Natural killer cell (primary cell): ENCODE measurements at regions not wholly inside any gene's neighbourhood (a gene's known extent, or its start where the extent isn't known, plus 50 kb on each side); places are given as distances from the start of the nearest gene placed in this dataset.

Source experiments
- ATAC-seq, 3 donors: fragments of 150-1000 bp in 2 of 3; fragments of 200-7000 bp in 1 of 3; cut with Tn5 transposase; 1 replicate in 1 of 3; 2 replicates in 2 of 3; pipeline ENCODE4 v1.10.0; 2021; ENCODE audit warnings: mild to moderate bottlenecking in 2 of 3, moderate library complexity in 2 of 3
- DNase-seq, 2 donors: peaks; one replicate each; pipeline versions ENCODE4 v3.0.0 to v3.0.0-alpha.2; 2013 to 2021; ENCODE audit warnings: mixed read lengths in 1 of 2
- H3K27ac ChIP-seq: one replicate; pipeline ENCODE4 v1.5.1; 2013; ENCODE audit warnings: mild to moderate bottlenecking, low read length
- H3K27me3 ChIP-seq: one replicate; pipeline ENCODE4 v1.6.1; 2013; ENCODE audit warnings: low read length; ENCODE audit not compliant: control insufficient read depth, insufficient read depth
- H3K36me3 ChIP-seq: one replicate; pipeline ENCODE4 v1.6.1; 2013; ENCODE audit warnings: low read length; ENCODE audit not compliant: control insufficient read depth, insufficient read depth
- H3K4me1 ChIP-seq: one replicate; pipeline ENCODE4 v1.6.1; 2013; ENCODE audit warnings: low read length; ENCODE audit not compliant: control insufficient read depth, insufficient read depth
- H3K4me3 ChIP-seq: one replicate; pipeline ENCODE4 v1.5.1; 2013; ENCODE audit warnings: low read length
- H3K9me3 ChIP-seq: one replicate; pipeline ENCODE4 v1.6.1; 2013; ENCODE audit warnings: low read length; ENCODE audit not compliant: control insufficient read depth, insufficient read depth
- H3K27ac Mint-ChIP-seq, 2 donors: one replicate each; pipeline ENCODE4 v1.8.0; 2022; ENCODE audit warnings: mild to moderate bottlenecking in 2 of 2, mixed read lengths in 2 of 2, moderate library complexity in 1 of 2
- H3K27me3 Mint-ChIP-seq, 2 donors: one replicate each; pipeline ENCODE4 v1.8.0; 2022; ENCODE audit warnings: low read depth in 2 of 2, mixed read lengths in 2 of 2
- H3K36me3 Mint-ChIP-seq: one replicate; pipeline ENCODE4 v1.8.0; 2022; ENCODE audit warnings: mixed read lengths
- H3K4me1 Mint-ChIP-seq, 2 donors: one replicate each; pipeline ENCODE4 v1.8.0; 2022; ENCODE audit warnings: mixed read lengths in 2 of 2
- H3K4me3 Mint-ChIP-seq: one replicate; pipeline ENCODE4 v1.8.0; 2022; ENCODE audit warnings: mild to moderate bottlenecking, moderate library complexity, mixed read lengths
- H3K9me3 Mint-ChIP-seq, 2 donors: one replicate each; pipeline ENCODE4 v1.8.0; 2022; ENCODE audit warnings: mixed read lengths in 2 of 2
- WGBS: methylation state at CpG from one replicate; pipeline ENCODE4 v1.1.7; 2013; ENCODE audit warnings: missing lambda C conversion rate; ENCODE audit not compliant: insufficient coverage; 5-methylcytosine and 5-hydroxymethylcytosine counted together
- intact Hi-C: fragments of 100-400 bp; cut with micrococcal nuclease; formaldehyde crosslinking; loops from one replicate; pipeline ENCODE4 v1.14.2; 2022
- TF ChIP-seq, protein P1 (sequence below): fragments of 200-600 bp; IDR thresholded peaks from one replicate; pipeline ENCODE4 v1.8.0; 2022; ENCODE audit warnings: antibody characterized with exemption

DNA sequence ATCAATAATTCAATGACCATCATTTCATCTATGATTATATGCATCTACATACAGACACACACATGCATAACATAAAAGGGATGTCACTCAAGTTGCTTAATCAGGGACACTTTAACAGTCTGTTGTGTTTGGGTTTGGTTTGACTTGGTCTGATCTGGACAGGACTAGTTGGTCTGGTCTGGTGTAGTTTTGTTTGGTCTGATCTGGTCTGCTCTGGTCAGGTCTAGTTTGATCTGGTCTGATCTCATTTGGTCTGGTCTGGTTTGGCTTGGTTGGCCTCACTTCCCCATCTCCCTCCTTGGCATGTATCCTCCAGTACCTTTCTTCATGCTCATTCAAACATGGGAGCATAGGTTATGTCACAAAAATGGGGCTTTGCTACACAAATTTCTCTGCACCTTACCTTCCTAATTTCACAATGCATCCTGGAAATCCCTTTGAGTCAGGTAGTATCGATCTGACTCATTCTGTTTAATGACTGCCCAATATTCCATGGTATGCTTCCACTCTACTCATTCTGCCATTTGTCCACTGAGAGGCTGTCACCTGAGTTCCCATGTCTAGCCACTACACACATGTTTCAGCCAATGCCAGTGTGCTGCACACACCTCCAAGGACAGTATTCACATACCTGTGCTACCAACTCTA lies 73.0 kb upstream of the TPM1 start:
- 95% methylated on average over 1 of the region's 1 CpG for whole genome bisulfite sequencing
- intact Hi-C loops = no loop called here

DNA sequence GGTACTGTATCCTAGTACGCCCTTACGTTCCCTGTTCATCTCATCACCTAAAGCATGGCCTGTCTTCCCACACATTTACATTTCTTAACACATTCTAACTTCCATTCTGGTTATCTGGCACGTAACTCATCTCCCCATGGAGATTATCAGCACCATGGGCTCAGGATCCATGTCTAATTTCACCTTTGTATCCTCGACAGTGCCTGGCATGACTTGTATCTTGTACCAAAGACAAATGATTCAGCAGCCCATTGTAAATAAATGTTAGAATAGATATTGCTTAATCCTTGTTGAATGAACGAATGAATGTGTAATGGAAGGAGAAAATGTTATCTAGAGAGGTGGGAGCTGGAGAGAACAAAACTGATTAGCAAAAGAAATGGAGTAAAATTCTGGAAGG lies 69.7 kb upstream of the TPM1 start:
- Histone ChIP-seq H3K4me3 (no peak overlapping the region), H3K4me1 (no peaks in the 10 kb centered on the region), H3K27me3 (no peaks in the 10 kb centered on the region), H3K27ac (no peak overlapping the region), H3K9me3 (no peaks in the 10 kb centered on the region), H3K36me3 (no peaks in the 10 kb centered on the region)
- DNase-seq (no peak), ATAC-seq (no peak)
- Mint-ChIP-seq H3K4me1 (no peaks in the 10 kb centered on the region), H3K9me3 (no peaks in the 10 kb centered on the region), H3K27ac (no peak overlapping the region), H3K36me3 (no peaks in the 10 kb centered on the region), H3K27me3 (peaks cover 0 to 4% of the 10 kb centered on the region in 2 donors), H3K4me3 (no peak overlapping the region)
- intact Hi-C loops = no loop called here
- TF ChIP-seq, protein P1, sequence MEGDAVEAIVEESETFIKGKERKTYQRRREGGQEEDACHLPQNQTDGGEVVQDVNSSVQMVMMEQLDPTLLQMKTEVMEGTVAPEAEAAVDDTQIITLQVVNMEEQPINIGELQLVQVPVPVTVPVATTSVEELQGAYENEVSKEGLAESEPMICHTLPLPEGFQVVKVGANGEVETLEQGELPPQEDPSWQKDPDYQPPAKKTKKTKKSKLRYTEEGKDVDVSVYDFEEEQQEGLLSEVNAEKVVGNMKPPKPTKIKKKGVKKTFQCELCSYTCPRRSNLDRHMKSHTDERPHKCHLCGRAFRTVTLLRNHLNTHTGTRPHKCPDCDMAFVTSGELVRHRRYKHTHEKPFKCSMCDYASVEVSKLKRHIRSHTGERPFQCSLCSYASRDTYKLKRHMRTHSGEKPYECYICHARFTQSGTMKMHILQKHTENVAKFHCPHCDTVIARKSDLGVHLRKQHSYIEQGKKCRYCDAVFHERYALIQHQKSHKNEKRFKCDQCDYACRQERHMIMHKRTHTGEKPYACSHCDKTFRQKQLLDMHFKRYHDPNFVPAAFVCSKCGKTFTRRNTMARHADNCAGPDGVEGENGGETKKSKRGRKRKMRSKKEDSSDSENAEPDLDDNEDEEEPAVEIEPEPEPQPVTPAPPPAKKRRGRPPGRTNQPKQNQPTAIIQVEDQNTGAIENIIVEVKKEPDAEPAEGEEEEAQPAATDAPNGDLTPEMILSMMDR = no peak
- WGBS = 82% methylated on average over 5 of the region's 5 CpGs

More for the DNA sequence above, 73.0 kb upstream of the TPM1 start:
- Histone ChIP-seq H3K27me3 (no peaks in the 10 kb centered on the region), H3K27ac (no peak overlapping the region), H3K36me3 (no peaks in the 10 kb centered on the region), H3K4me1 (no peaks in the 10 kb centered on the region), H3K4me3 (no peak overlapping the region), H3K9me3 (no peaks in the 10 kb centered on the region)
- Mint-ChIP-seq H3K36me3 (no peaks in the 10 kb centered on the region), H3K9me3 (no peaks in the 10 kb centered on the region), H3K4me3 (no peak overlapping the region), H3K4me1 (no peaks in the 10 kb centered on the region), H3K27ac (no peak overlapping the region), H3K27me3 (peaks cover 0 to 4% of the 10 kb centered on the region in 2 donors)
- no peak for DNase-seq
- TF ChIP-seq, protein P1 = no peak
- ATAC-seq = no peak

DNA sequence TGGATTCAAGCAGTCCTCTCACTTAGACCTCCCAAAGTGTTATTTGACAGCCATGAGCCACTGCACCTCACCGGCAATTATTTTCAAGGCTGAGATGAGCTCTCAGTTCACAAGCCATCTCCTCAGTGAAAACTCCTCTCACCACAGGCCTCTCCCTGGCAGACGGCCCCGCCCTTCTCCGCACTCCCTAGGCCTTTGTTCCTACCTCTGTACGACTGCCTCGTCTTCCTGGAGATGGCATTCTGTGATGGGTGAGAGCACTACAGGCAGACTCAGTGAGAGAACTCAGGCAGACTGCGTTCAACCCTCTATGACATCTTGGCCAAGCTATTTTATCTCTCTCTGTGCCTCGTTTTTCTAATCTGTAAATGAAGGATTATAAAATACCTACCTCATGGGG lies 67.0 kb upstream of the TPM1 start:
- H3K27ac ChIP-seq = no peak overlapping the region
- H3K36me3 ChIP-seq = no peaks in the 10 kb centered on the region
- no peak overlapping the region for H3K27ac Mint-ChIP-seq
- H3K9me3 ChIP-seq = no peaks in the 10 kb centered on the region
- 77% methylated on average over 6 of the region's 8 CpGs for WGBS
- no peak overlapping the region for H3K4me3 Mint-ChIP-seq
- H3K4me1 Mint-ChIP-seq = no peaks in the 10 kb centered on the region
- no peaks in the 10 kb centered on the region for H3K27me3 ChIP-seq
- ATAC-seq = no peak
- H3K4me3 ChIP-seq = no peak overlapping the region
- no peaks in the 10 kb centered on the region for H3K36me3 Mint-ChIP-seq
- TF ChIP-seq, protein P1 = no peak
- no peak for DNase-seq
- intact Hi-C loops = no loop called here
- no peaks in the 10 kb centered on the region for H3K4me1 ChIP-seq
- H3K27me3 Mint-ChIP-seq = peaks cover 0 to 10% of the 10 kb centered on the region in 2 donors
- H3K9me3 Mint-ChIP-seq = no peaks in the 10 kb centered on the region

DNA sequence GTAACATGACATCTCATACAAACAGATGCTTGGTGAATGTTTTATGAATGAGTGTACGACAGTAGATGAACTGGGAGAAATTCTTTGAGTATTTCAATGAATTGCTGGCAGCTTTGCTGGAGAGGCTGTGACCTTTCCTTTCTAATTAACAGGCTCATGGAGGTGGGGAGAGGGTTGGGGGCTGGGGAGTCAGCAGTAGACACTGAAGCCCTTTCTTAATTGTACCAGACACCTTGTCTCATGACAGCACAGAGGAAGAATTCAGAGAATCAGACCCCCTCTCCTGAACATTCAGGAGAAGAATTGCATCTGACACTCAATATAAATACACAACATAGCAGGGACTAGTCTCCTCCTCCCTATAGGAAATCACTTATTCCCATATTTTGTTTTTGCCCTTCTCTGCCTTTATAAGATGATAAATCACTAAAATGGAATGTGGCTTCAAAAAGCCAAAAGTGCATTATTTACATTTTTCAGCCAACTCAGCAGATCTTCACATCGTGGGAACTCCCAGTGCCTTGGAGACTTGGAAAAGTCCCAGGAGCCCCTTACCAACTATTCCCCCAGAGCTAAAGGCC lies 66.2 kb upstream of the TPM1 start:
- intact Hi-C loops = no loop called here
- Histone ChIP-seq H3K4me3 (no peak overlapping the region), H3K36me3 (no peaks in the 10 kb centered on the region), H3K27me3 (no peaks in the 10 kb centered on the region), H3K27ac (no peak overlapping the region), H3K9me3 (no peaks in the 10 kb centered on the region), H3K4me1 (no peaks in the 10 kb centered on the region)
- Mint-ChIP-seq H3K4me1 (no peaks in the 10 kb centered on the region), H3K4me3 (no peak overlapping the region), H3K9me3 (no peaks in the 10 kb centered on the region), H3K27me3 (peaks cover 0 to 10% of the 10 kb centered on the region in 2 donors), H3K36me3 (no peaks in the 10 kb centered on the region), H3K27ac (no peak overlapping the region)
- WGBS = 83% methylated on average over 2 of the region's 2 CpGs
- TF ChIP-seq, protein P1 = no peak
- DNase-seq (no peak), ATAC-seq (no peak)
